Suprapubic skin (tissue), 4 donors: ENCODE measurements at regions not wholly inside any gene's neighbourhood (a gene's known extent, or its start where the extent isn't known, plus 50 kb on each side); places are given as distances from the start of the nearest gene placed in this dataset.

Source experiments
- POLR2A ChIP-seq, 2 donors: fragments of 450-650 bp; IDR thresholded peaks; one replicate each; pipeline ENCODE4 v1.6.1; 2017; ENCODE audit warnings: antibody characterized with exemption in 2 of 2, mild to moderate bottlenecking in 2 of 2, moderate library complexity in 2 of 2
- POLR2AphosphoS5 ChIP-seq, 3 donors: sonication (generic); formaldehyde crosslinking; IDR thresholded peaks; one replicate each; pipeline ENCODE4 v1.6.1; 2017; ENCODE audit warnings: antibody characterized with exemption in 3 of 3
- TF ChIP-seq, protein P1 (sequence below), 2 donors: fragments of 200-600 bp in 1 of 2; fragments of 450-650 bp in 1 of 2; sonication (generic) in 1 of 2; IDR thresholded peaks; one replicate each; pipeline ENCODE4 v1.5.1; 2016 to 2019; ENCODE audit warnings: antibody characterized with exemption in 2 of 2, mild to moderate bottlenecking in 1 of 2, moderate library complexity in 1 of 2

DNA sequence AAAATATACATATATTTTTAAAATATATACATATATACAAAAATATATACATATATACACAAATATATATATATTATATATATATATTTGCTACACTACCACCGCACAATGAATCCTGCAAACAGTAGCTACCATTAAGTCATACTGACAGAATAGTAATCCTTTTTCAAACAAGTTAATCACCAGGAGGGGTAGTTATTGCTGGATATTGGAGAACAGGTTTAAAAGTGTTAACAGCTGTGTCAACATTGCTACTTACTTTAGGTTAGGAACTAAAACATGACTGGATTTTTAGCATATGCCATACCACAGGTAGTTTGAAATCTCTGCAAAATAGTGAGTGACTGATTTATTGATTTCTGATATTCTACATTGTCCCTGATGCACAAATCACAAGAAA lies 529.1 kb upstream of the CDH7 start:
- TF ChIP-seq, protein P1, sequence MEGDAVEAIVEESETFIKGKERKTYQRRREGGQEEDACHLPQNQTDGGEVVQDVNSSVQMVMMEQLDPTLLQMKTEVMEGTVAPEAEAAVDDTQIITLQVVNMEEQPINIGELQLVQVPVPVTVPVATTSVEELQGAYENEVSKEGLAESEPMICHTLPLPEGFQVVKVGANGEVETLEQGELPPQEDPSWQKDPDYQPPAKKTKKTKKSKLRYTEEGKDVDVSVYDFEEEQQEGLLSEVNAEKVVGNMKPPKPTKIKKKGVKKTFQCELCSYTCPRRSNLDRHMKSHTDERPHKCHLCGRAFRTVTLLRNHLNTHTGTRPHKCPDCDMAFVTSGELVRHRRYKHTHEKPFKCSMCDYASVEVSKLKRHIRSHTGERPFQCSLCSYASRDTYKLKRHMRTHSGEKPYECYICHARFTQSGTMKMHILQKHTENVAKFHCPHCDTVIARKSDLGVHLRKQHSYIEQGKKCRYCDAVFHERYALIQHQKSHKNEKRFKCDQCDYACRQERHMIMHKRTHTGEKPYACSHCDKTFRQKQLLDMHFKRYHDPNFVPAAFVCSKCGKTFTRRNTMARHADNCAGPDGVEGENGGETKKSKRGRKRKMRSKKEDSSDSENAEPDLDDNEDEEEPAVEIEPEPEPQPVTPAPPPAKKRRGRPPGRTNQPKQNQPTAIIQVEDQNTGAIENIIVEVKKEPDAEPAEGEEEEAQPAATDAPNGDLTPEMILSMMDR (IDR thresholded peaks at IDR 0.05) = no peak
- TF ChIP-seq POLR2A (IDR thresholded peaks at IDR 0.05) (no peak), POLR2AphosphoS5 (IDR thresholded peaks at IDR 0.05) (no peak)
